SU-DHL-6 (cell line): ENCODE measurements at regions not wholly inside any gene's neighbourhood (a gene's known extent, or its start where the extent isn't known, plus 50 kb on each side); places are given as distances from the start of the nearest gene placed in this dataset.

Experiments
- H2AFZ ChIP-seq: fragments of 200-600 bp; sonication (generic); 2 replicates; pipeline ENCODE4 v1.6.1; 2014; ENCODE audit warnings: low read depth, mild to moderate bottlenecking, moderate library complexity, mixed read lengths, antibody characterized with exemption, low read length; ENCODE audit not compliant: severe bottlenecking
- H3F3A ChIP-seq: fragments of 200-600 bp; shearing (Covaris generic); 2 replicates; pipeline ENCODE4 v1.6.0; 2016; ENCODE audit warnings: antibody characterized with exemption, mild to moderate bottlenecking; ENCODE audit not compliant: insufficient read depth
- H3K27ac ChIP-seq: fragments of 200-600 bp; sonication (generic); 2 replicates; pipeline ENCODE4 v1.5.1; 2016; ENCODE audit warnings: low read depth, mild to moderate bottlenecking, low read length, moderate library complexity, mixed read lengths
- H3K27me3 ChIP-seq: fragments of 200-600 bp; sonication (generic), shearing (Covaris generic); 2 replicates; pipeline ENCODE4 v1.6.0; 2014; ENCODE audit warnings: mild to moderate bottlenecking, low read length
- H3K36me3 ChIP-seq: fragments of 200-600 bp; sonication (generic); 2 replicates; pipeline ENCODE4 v1.6.1; 2014; ENCODE audit warnings: mild to moderate bottlenecking, low read length, mixed read lengths
- H3K4me2 ChIP-seq: fragments of 300-600, 200-600 bp; shearing (Covaris generic), sonication (generic); 2 replicates; pipeline ENCODE4 v1.6.0; 2014; ENCODE audit warnings: low read length, low read depth, mild to moderate bottlenecking; ENCODE audit not compliant: poor library complexity, severe bottlenecking
- H3K4me3 ChIP-seq: fragments of 200-600 bp; sonication (generic); 2 replicates; pipeline ENCODE4 v1.5.1; 2014; ENCODE audit warnings: antibody characterized with exemption, low read length, mild to moderate bottlenecking, mixed read lengths; ENCODE audit not compliant: insufficient read depth, poor library complexity, severe bottlenecking
- H3K79me2 ChIP-seq: fragments of 200-600 bp; sonication (generic); 2 replicates; pipeline ENCODE4 v1.6.1; 2014; ENCODE audit warnings: mild to moderate bottlenecking, low read length, moderate library complexity; ENCODE audit not compliant: insufficient read depth
- H3K9ac ChIP-seq: fragments of 200-600 bp; sonication (generic); 2 replicates; pipeline ENCODE4 v1.7.0; 2014; ENCODE audit warnings: mild to moderate bottlenecking, low read length
- H3K9me2 ChIP-seq: fragments of 200-600 bp; sonication (generic); replicated peaks from 2 replicates; pipeline ENCODE4 v1.6.1; 2014; ENCODE audit warnings: low read length; ENCODE audit not compliant: insufficient read depth
- H3K9me3 ChIP-seq: fragments of 200-600 bp; sonication (generic); 2 replicates; pipeline ENCODE4 v1.6.1; 2014; ENCODE audit warnings: low read length, mixed read lengths; ENCODE audit not compliant: insufficient read depth
- H4K20me1 ChIP-seq: fragments of 200-600 bp; sonication (generic); 2 replicates; pipeline ENCODE4 v1.6.1; 2014; ENCODE audit warnings: low read depth, mild to moderate bottlenecking, antibody characterized with exemption, low read length, moderate library complexity, mixed read lengths
- CTCF ChIP-seq: fragments of 200-600 bp; sonication (generic); IDR thresholded peaks from one replicate; pipeline ENCODE4 v1.5.1; 2017; ENCODE audit warnings: antibody characterized with exemption, mild to moderate bottlenecking, low read length, moderate library complexity; ENCODE audit not compliant: insufficient read depth, poor library complexity, severe bottlenecking
- EZH2phosphoT487 ChIP-seq: fragments of 200-600 bp; sonication (generic), shearing (Covaris generic); conservative IDR thresholded peaks from 2 replicates; pipeline ENCODE4 v1.6.1; 2018; ENCODE audit warnings: mild to moderate bottlenecking, antibody characterized with exemption, low read length, moderate library complexity, mixed read lengths

GRCh38 chr2:7841751-7842150 is 840.1 kb upstream of the ID2 start:
- Histone ChIP-seq H3K9ac (no peak overlapping the region), H2AFZ (no peak overlapping the region), H3K9me3 (no peaks in the 10 kb centered on the region), H3K9me2 (no peaks in the 10 kb centered on the region), H4K20me1 (no peaks in the 10 kb centered on the region), H3K27ac (no peak overlapping the region), H3K4me2 (no peak overlapping the region), H3K79me2 (no peaks in the 10 kb centered on the region), H3K4me3 (no peak overlapping the region), H3K27me3 (no peaks in the 10 kb centered on the region), H3K36me3 (no peaks in the 10 kb centered on the region), H3F3A (no peaks in the 10 kb centered on the region)
- no peak for TF ChIP-seq CTCF
- TF ChIP-seq EZH2phosphoT487: no peak

- Histone ChIP-seq H3K4me3 (no peak overlapping the region), H3K27ac (no peak overlapping the region), H3K79me2 (no peaks in the 10 kb centered on the region), H3K9me3 (no peaks in the 10 kb centered on the region), H3K36me3 (no peaks in the 10 kb centered on the region), H2AFZ (no peak overlapping the region), H4K20me1 (no peaks in the 10 kb centered on the region), H3K27me3 (no peaks in the 10 kb centered on the region), H3K9me2 (no peaks in the 10 kb centered on the region), H3K9ac (no peak overlapping the region), H3F3A (no peaks in the 10 kb centered on the region), H3K4me2 (no peak overlapping the region)
- no peak for TF ChIP-seq EZH2phosphoT487
- TF ChIP-seq CTCF: no peak
Observed at GRCh38 chr2:7844414-7844965, 837.4 kb upstream of the ID2 start.

- TF ChIP-seq EZH2phosphoT487 (no peak), CTCF (no peak)
- Histone ChIP-seq H3K79me2 (no peaks in the 10 kb centered on the region), H3K9me2 (no peaks in the 10 kb centered on the region), H3K9me3 (no peaks in the 10 kb centered on the region), H3K36me3 (no peaks in the 10 kb centered on the region), H3K9ac (no peak overlapping the region), H4K20me1 (no peaks in the 10 kb centered on the region), H3K27ac (no peak overlapping the region), H3K27me3 (no peaks in the 10 kb centered on the region), H3F3A (no peaks in the 10 kb centered on the region), H3K4me3 (no peak overlapping the region), H3K4me2 (no peak overlapping the region), H2AFZ (no peak overlapping the region)
Observed at GRCh38 chr2:7845332-7845731, 836.5 kb upstream of the ID2 start.
